SK-N-SH (cell line): ENCODE measurements at regions not wholly inside any gene's neighbourhood (a gene's known extent, or its start where the extent isn't known, plus 50 kb on each side); places are given as distances from the start of the nearest gene placed in this dataset.

ENCODE experiments used
- CTCF ChIA-PET: fragments of 300-600, 350-600 bp; formaldehyde crosslinking; extraction: SDS; loops from one replicate; lab custom pipeline; 2021; lab: Yijun Ruan, JAX
- POLR2A ChIA-PET: fragments of 350-600 bp; sonication (Branson Sonifier 250); formaldehyde crosslinking; extraction: SDS; loops from one replicate; lab custom pipeline; 2020; ENCODE audit warnings: antibody characterized with exemption, inconsistent platforms; lab: Yijun Ruan, JAX
- DNase-seq: peaks from one replicate; pipeline ENCODE4 v3.0.0; 2012
- H2AFZ ChIP-seq: fragments of 200-600 bp; sonication (generic); 2 replicates; pipeline ENCODE4 v1.8.1; 2016; ENCODE audit warnings: antibody characterized with exemption, mild to moderate bottlenecking, low read depth
- H3F3A ChIP-seq: fragments of 200-600 bp; sonication (generic); replicated peaks from 2 replicates; pipeline ENCODE3; 2016; ENCODE audit warnings: antibody characterized with exemption, mild to moderate bottlenecking; ENCODE audit not compliant: insufficient read depth
- H3K27ac ChIP-seq, 2 experiments: fragments of 200-500 bp in 1 of 2; fragments of 200-600 bp in 1 of 2; sonication (Bioruptor generic) in 1 of 2; sonication (generic), shearing (Covaris generic) in 1 of 2; 2 replicates each; pipeline versions ENCODE4 v1.5.1 to v1.6.1; 2014 to 2016; ENCODE audit warnings: low read depth in 2 of 2, inconsistent platforms in 1 of 2, low read length in 1 of 2, mild to moderate bottlenecking in 1 of 2, mixed read lengths in 1 of 2
- H3K27me3 ChIP-seq: fragments of 200-600 bp; sonication (generic), shearing (Covaris generic); 2 replicates; pipeline ENCODE4 v1.6.1; 2016; ENCODE audit warnings: mixed run types; ENCODE audit not compliant: insufficient read depth
- H3K36me3 ChIP-seq, 2 experiments: fragments of 200-500 bp in 1 of 2; fragments of 200-600 bp in 1 of 2; sonication (Bioruptor generic) in 1 of 2; sonication (generic) in 1 of 2; replicated peaks in 1 of 2; 2 replicates each; pipeline versions ENCODE3 to v1.5.1; 2014 to 2016; ENCODE audit warnings: low read length in 1 of 2, mild to moderate bottlenecking in 1 of 2; ENCODE audit not compliant: insufficient read depth in 2 of 2, control insufficient read depth in 1 of 2
- H3K4me1 ChIP-seq, 2 experiments: fragments of 200-500 bp in 1 of 2; fragments of 200-600 bp in 1 of 2; sonication (Bioruptor generic) in 1 of 2; sonication (generic), shearing (Covaris generic) in 1 of 2; 2 replicates each; pipeline versions ENCODE4 v1.5.1 to v1.6.1; 2014 to 2016; ENCODE audit warnings: low read depth in 1 of 2, low read length in 1 of 2, mixed run types in 1 of 2; ENCODE audit not compliant: insufficient read depth in 2 of 2, control insufficient read depth in 1 of 2
- H3K4me2 ChIP-seq: fragments of 200-600 bp; sonication (generic), shearing (Covaris generic); 2 replicates; pipeline ENCODE4 v1.6.1; 2017; ENCODE audit warnings: mixed run types
- H3K4me3 ChIP-seq, 2 experiments: fragments of 200-500 bp in 1 of 2; fragments of 200-600 bp in 1 of 2; sonication (Bioruptor generic) in 1 of 2; sonication (generic), shearing (Covaris generic) in 1 of 2; 2 replicates each; pipeline versions ENCODE4 v1.5.1 to v1.8.1; 2014 to 2016; ENCODE audit warnings: low read depth in 2 of 2, inconsistent platforms in 1 of 2, low read length in 1 of 2, mild to moderate bottlenecking in 1 of 2, mixed read lengths in 1 of 2, moderate library complexity in 1 of 2
- H3K79me2 ChIP-seq: fragments of 200-600 bp; sonication (generic); 2 replicates; pipeline ENCODE4 v1.8.1; 2017; ENCODE audit warnings: mild to moderate bottlenecking; ENCODE audit not compliant: insufficient read depth
- H3K9ac ChIP-seq: fragments of 200-600 bp; sonication (generic); 2 replicates; pipeline ENCODE4 v1.6.1; 2017; ENCODE audit warnings: mixed run types
- H3K9me2 ChIP-seq: fragments of 200-600 bp; sonication (generic); 2 replicates; pipeline ENCODE4 v1.6.1; 2017; ENCODE audit warnings: mixed run types
- H3K9me3 ChIP-seq: fragments of 200-600 bp; sonication (generic); 2 replicates; pipeline ENCODE4 v1.6.1; 2017; ENCODE audit warnings: mixed run types, mild to moderate bottlenecking, moderate library complexity
- H4K20me1 ChIP-seq: fragments of 200-600 bp; sonication (generic); 2 replicates; pipeline ENCODE4 v1.6.1; 2017; ENCODE audit warnings: mild to moderate bottlenecking, mixed run types; ENCODE audit not compliant: insufficient read depth
- EP300 ChIP-seq, 2 experiments: IDR thresholded peaks; 2 replicates each; pipeline versions ENCODE4 v1.4.0 to v1.6.1; 2012; ENCODE audit warnings: borderline replicate concordance in 1 of 2, low read depth in 1 of 2, low read length in 1 of 2
- NFIC ChIP-seq: IDR thresholded peaks from 2 replicates; pipeline ENCODE4 v1.4.0; 2012; ENCODE audit warnings: borderline replicate concordance
- TAF1 ChIP-seq: IDR thresholded peaks from 2 replicates; pipeline ENCODE4 v1.6.1; 2012; ENCODE audit warnings: low read depth, mild to moderate bottlenecking, low read length, moderate library complexity, borderline replicate concordance
- ZBTB33 ChIP-seq: IDR thresholded peaks from 2 replicates; pipeline ENCODE4 v1.4.0; 2012; ENCODE audit warnings: low read depth, borderline replicate concordance
- WGBS: methylation state at CpG from one replicate; pipeline ENCODE4 v1.1.6; 2017; ENCODE audit warnings: low lambda C conversion rate; 5-methylcytosine and 5-hydroxymethylcytosine counted together
- TF ChIP-seq, protein P1 (sequence below): fragments of 150-350 bp; IDR thresholded peaks from 2 replicates; pipeline ENCODE4 v1.6.1; 2016; ENCODE audit warnings: mild to moderate bottlenecking, low read depth, low read length
- TF ChIP-seq, protein P2 (sequence below): fragments of 150-350 bp; IDR thresholded peaks from 2 replicates; pipeline ENCODE4 v1.6.1; 2017; ENCODE audit warnings: antibody characterized with exemption, low read length, low read depth, borderline replicate concordance

DNA sequence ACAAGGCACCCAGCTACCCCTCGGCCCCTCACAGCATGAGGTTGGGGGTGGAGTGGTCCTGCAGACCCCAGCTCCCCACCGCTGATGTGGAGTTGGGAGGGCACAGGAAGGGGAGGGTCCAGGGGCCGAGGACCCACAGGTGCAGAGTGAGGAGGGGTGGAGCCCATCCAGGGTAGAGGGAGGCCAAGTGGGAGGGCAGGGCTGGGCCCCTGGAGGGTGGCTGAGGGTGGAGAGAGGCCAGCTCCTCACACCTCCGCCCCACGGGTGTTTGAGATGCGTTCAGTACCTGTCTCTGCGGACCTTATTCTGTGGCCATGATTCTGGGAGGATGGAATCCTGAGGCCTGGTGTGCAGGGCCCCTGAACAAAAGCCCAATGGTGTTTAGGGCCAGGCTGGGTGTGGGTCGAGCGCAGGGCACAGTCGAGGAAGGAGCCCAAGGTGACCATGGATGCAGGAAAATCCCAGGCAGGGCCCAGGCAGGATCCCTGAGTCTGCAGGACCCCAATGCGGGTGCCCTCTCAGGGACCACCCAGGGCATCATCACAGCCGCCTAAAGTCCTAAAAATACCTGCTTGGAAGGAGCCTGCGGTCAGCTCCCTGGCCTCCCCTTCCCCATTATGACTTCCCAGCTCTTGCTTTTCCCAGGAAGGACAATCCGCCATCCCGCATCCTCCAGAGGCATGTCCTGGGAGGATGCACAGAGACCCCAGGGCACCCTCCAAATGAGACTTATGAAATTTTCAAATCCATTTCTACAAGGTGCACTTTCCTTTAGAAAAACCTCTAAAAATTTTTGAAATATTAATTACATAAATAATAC is 377.1 kb upstream of the SFSWAP start:
- Histone ChIP-seq H3K36me3 (no peaks in the 10 kb centered on the region), H3K9me2 (no peaks in the 10 kb centered on the region), H3K9ac (no peak overlapping the region), H3K79me2 (no peaks in the 10 kb centered on the region), H3K27me3 (no peaks in the 10 kb centered on the region), H4K20me1 (no peaks in the 10 kb centered on the region), H3K4me3 (no peak overlapping the region), H2AFZ (no peak overlapping the region), H3K4me2 (no peak overlapping the region), H3K9me3 (no peaks in the 10 kb centered on the region), H3K4me1 (no peaks in the 10 kb centered on the region), H3F3A (no peaks in the 10 kb centered on the region), H3K27ac (no peak overlapping the region)
- CTCF ChIA-PET: interaction anchor here (1.2 kb wide), 1 partner anchor 10 kb away, joined by 3 read pairs; no protein-coding TSS in a partner anchor
- POLR2A ChIA-PET: no interaction called here
- no peak for DNase-seq
- 45% methylated on average over 11 of the region's 15 CpGs for WGBS
- TF ChIP-seq, protein P1, sequence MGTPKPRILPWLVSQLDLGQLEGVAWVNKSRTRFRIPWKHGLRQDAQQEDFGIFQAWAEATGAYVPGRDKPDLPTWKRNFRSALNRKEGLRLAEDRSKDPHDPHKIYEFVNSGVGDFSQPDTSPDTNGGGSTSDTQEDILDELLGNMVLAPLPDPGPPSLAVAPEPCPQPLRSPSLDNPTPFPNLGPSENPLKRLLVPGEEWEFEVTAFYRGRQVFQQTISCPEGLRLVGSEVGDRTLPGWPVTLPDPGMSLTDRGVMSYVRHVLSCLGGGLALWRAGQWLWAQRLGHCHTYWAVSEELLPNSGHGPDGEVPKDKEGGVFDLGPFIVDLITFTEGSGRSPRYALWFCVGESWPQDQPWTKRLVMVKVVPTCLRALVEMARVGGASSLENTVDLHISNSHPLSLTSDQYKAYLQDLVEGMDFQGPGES: no peak
- TF ChIP-seq NFIC (no peak), ZBTB33 (no peak), EP300 (IDR thresholded peaks at IDR 0.05; ENCODE audit: borderline replicate concordance in 1 of 2, low read depth in 1 of 2, low read length in 1 of 2) (no peak), TAF1 (no peak)

DNA sequence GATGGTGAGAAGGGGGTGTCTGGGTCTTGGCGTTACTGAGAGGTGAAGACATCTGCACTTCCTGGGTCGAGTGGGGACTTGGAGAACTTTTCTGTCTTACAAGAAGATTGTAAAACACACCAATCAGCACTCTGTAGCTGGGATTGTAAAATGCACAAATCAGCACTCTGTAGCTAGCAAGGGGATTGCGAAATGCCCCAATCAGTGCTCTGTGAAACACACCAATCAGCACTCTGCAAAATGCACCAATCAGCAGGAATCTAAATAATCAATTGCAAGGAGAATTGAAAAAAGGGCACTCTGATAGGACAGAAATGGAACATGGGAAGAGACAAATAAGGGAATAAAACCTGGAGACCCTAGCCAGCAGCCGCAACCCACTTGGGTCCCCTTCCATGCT is 376.1 kb upstream of the SFSWAP start:
- no peak overlapping the region for H3K4me2 ChIP-seq
- H3K36me3 ChIP-seq: no peaks in the 10 kb centered on the region
- H3K4me3 ChIP-seq: no peak overlapping the region
- no peaks in the 10 kb centered on the region for H3K79me2 ChIP-seq
- no peaks in the 10 kb centered on the region for H3K9me2 ChIP-seq
- no peak for DNase-seq
- no peak overlapping the region for H2AFZ ChIP-seq
- H4K20me1 ChIP-seq: no peaks in the 10 kb centered on the region
- no peak overlapping the region for H3K27ac ChIP-seq
- no peaks in the 10 kb centered on the region for H3F3A ChIP-seq
- H3K9ac ChIP-seq: no peak overlapping the region
- 33% methylated on average over 4 of the region's 4 CpGs for WGBS
- no peaks in the 10 kb centered on the region for H3K4me1 ChIP-seq
- no peaks in the 10 kb centered on the region for H3K9me3 ChIP-seq
- ChIA-PET POLR2A (no interaction called here), CTCF (no interaction called here)
- no peaks in the 10 kb centered on the region for H3K27me3 ChIP-seq
- TF ChIP-seq, protein P2, sequence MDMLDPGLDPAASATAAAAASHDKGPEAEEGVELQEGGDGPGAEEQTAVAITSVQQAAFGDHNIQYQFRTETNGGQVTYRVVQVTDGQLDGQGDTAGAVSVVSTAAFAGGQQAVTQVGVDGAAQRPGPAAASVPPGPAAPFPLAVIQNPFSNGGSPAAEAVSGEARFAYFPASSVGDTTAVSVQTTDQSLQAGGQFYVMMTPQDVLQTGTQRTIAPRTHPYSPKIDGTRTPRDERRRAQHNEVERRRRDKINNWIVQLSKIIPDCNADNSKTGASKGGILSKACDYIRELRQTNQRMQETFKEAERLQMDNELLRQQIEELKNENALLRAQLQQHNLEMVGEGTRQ: no peak
- TF ChIP-seq, protein P1: no peak
